ENCODE measurements at regions not wholly inside any gene's neighbourhood (a gene's known extent, or its start where the extent isn't known, plus 50 kb on each side); places are given as distances from the start of the nearest gene placed in this dataset.

DNA sequence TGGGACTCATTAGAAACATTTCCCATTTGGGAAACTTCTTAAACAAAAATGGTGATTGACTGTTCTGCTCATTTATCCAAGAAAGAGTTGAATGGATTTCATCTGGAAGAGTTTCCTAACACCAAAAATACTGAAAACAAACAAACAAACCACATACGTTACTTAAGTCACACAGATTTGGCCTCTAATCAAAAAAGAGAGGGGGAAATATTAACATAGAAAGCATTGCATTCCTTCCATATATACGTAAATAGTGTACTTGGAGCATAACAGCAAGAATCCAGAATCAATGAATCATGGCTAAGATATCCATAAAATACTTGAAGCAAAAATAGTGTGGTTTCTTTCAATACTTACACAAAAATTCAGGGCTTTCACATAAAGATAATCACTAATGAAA lies 189.8 kb upstream of the MAP3K1 start:
- ATAC-seq, result no peak
- 43% methylated on average over 2 of the region's 2 CpGs for WGBS (ENCODE audit: insufficient coverage, low coverage, low lambda C conversion rate, missing lambda C conversion rate)

DNA sequence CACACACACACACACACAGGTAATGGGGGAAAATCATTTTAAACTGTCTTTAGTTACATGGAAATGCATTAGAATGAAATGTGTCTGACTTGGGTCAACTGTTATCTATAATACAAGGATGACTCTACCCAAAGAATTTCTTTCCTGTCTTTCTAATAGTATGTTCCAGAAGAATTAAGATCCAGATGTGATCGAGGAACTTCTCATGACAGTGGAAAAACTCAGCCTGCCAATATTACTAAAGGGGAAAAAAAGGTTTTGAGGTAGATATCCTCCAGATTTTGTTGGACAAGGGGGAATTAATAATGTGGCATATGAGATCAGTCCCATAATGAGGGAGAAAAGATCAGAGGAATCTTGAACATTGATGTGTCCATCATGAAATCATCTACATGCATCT lies 190.6 kb upstream of the MAP3K1 start:
- no peaks in the 10 kb centered on the region for H3K4me1 ChIP-seq
- ATAC-seq, result no peak
- no peak for DNase-seq

More for the DNA sequence above, 189.8 kb upstream of the MAP3K1 start:
- no peaks in the 10 kb centered on the region for H3K36me3 ChIP-seq
- H3K4me1 ChIP-seq, result no peaks in the 10 kb centered on the region
- no peak for DNase-seq
- intact Hi-C loops (cut with DNase I), result no loop called here
- H3K27me3 ChIP-seq, result no peaks in the 10 kb centered on the region
- H3K9me3 ChIP-seq, result no peaks in the 10 kb centered on the region
- no peak overlapping the region for H3K27ac ChIP-seq
- TF ChIP-seq, protein P1, sequence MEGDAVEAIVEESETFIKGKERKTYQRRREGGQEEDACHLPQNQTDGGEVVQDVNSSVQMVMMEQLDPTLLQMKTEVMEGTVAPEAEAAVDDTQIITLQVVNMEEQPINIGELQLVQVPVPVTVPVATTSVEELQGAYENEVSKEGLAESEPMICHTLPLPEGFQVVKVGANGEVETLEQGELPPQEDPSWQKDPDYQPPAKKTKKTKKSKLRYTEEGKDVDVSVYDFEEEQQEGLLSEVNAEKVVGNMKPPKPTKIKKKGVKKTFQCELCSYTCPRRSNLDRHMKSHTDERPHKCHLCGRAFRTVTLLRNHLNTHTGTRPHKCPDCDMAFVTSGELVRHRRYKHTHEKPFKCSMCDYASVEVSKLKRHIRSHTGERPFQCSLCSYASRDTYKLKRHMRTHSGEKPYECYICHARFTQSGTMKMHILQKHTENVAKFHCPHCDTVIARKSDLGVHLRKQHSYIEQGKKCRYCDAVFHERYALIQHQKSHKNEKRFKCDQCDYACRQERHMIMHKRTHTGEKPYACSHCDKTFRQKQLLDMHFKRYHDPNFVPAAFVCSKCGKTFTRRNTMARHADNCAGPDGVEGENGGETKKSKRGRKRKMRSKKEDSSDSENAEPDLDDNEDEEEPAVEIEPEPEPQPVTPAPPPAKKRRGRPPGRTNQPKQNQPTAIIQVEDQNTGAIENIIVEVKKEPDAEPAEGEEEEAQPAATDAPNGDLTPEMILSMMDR (IDR thresholded peaks at IDR 0.05), result no peak
- no peak for TF ChIP-seq POLR2A (IDR thresholded peaks at IDR 0.05)
- no peak overlapping the region for H3K4me3 ChIP-seq

DNA sequence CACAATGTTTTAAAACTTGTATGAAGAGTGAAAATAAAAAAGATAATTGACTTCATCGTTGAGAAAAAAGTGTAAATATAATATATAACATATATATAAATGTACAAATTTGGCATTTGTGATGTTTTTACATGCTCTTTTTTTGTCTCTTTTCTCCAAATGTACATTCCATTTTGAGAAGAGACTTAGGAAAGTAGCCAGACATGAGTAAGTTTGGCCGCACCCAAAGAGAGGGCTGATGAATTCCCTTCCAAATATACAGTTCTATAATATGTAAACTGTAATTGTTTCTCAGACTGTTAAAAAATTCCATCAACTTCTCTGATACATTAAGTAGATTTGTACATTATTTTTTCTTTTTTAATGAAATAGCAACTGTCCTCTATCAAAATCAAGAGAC lies 193.2 kb upstream of the MAP3K1 start:
- 100% methylated on average over 2 of the region's 2 CpGs for WGBS (ENCODE audit: insufficient coverage, low coverage, low lambda C conversion rate, missing lambda C conversion rate)
- H3K4me1 ChIP-seq, result no peaks in the 10 kb centered on the region
- TF ChIP-seq, protein P1 (IDR thresholded peaks at IDR 0.05), result no peak
- TF ChIP-seq POLR2A (IDR thresholded peaks at IDR 0.05), result no peak
- H3K36me3 ChIP-seq, result no peaks in the 10 kb centered on the region
- no peak overlapping the region for H3K4me3 ChIP-seq
- ATAC-seq (no peak), DNase-seq (no peak)
- H3K27me3 ChIP-seq, result no peaks in the 10 kb centered on the region
- H3K9me3 ChIP-seq, result no peaks in the 10 kb centered on the region
- intact Hi-C loops (cut with DNase I), result no loop called here
- no peak overlapping the region for H3K27ac ChIP-seq

More for the DNA sequence above, 190.6 kb upstream of the MAP3K1 start:
- intact Hi-C loops (cut with DNase I), result no loop called here
- Histone ChIP-seq H3K4me3 (no peak overlapping the region), H3K9me3 (no peaks in the 10 kb centered on the region), H3K27ac (no peak overlapping the region), H3K36me3 (no peaks in the 10 kb centered on the region), H3K27me3 (no peaks in the 10 kb centered on the region)
- 50% methylated on average over 1 of the region's 1 CpG for WGBS (ENCODE audit: insufficient coverage, low coverage, low lambda C conversion rate, missing lambda C conversion rate)
- no peak for TF ChIP-seq POLR2A (IDR thresholded peaks at IDR 0.05)
- TF ChIP-seq, protein P1 (IDR thresholded peaks at IDR 0.05), result no peak

DNA sequence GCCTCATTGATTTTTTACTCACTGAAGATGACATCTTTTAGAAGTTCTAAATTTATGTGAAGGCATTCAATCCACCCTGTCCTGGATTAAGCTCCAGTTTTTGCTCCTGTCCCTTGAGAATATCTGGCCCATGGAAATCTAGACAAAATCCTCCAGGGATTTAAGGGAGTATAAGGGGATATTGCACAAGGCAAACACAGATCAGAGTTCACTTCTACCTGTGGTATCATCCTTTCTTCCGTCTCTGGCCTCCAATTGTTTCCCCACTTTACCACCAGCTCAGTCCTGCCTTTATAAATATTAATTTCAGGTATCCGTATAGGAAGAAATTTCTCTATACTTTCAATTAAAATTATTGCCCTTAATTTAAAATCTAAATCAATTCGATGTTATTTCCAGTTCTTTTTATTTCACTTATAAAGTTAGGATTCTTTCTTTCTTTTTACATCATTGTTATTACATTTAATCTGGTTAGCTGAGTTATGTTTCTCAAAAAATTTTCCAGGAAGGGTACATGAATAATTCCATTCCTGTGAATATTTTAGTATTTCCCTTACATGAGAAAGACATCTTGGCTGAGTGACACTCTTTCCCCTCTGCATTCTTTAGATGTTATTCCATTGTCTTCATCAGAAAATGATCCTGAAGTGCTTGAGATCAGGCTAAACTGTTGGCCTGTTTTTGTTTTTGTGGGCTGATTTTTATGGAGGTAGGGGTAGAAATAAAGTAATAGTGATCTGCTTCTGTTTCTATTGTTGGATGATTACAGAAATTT lies 194.3 kb upstream of the MAP3K1 start:
- no peak for DNase-seq
- no peak for ATAC-seq
- no peaks in the 10 kb centered on the region for H3K9me3 ChIP-seq
- H3K4me3 ChIP-seq, result no peak overlapping the region
- no peak overlapping the region for H3K27ac ChIP-seq
- H3K27me3 ChIP-seq, result no peaks in the 10 kb centered on the region
- no peaks in the 10 kb centered on the region for H3K4me1 ChIP-seq
- intact Hi-C loops (cut with DNase I), result no loop called here
- no peak for TF ChIP-seq POLR2A (IDR thresholded peaks at IDR 0.05)
- TF ChIP-seq, protein P1 (IDR thresholded peaks at IDR 0.05), result no peak
- H3K36me3 ChIP-seq, result no peaks in the 10 kb centered on the region
- WGBS (ENCODE audit: insufficient coverage, low coverage, low lambda C conversion rate, missing lambda C conversion rate), result 63% methylated on average over 3 of the region's 3 CpGs

All from right lobe of liver (tissue), 6 donors.